ENCODE measurements at regions not wholly inside any gene's neighbourhood (a gene's known extent, or its start where the extent isn't known, plus 50 kb on each side); places are given as distances from the start of the nearest gene placed in this dataset.

GRCh38 chr10:61172182-61172926 is 228.4 kb upstream of the RHOBTB1 start:
- TF ChIP-seq FOXM1 (IDR thresholded peaks at IDR 0.05; ENCODE audit: borderline replicate concordance, low read depth) (no peak), YY1 (IDR thresholded peaks at IDR 0.05; ENCODE audit: low read depth) (no peak), CEBPB (IDR thresholded peaks at IDR 0.05) (no peak), EP300 (IDR thresholded peaks at IDR 0.05; ENCODE audit: borderline replicate concordance) (no peak), TEAD4 (IDR thresholded peaks at IDR 0.05) (no peak), CREB1 (IDR thresholded peaks at IDR 0.05; ENCODE audit: low read depth) (no peak), TAF1 (IDR thresholded peaks at IDR 0.05; ENCODE audit: low read depth) (no peak), RAD21 (IDR thresholded peaks at IDR 0.05; ENCODE audit: low read depth) (no peak), USF1 (IDR thresholded peaks at IDR 0.05) (no peak), EGR1 (IDR thresholded peaks at IDR 0.05) (no peak), NFIC (IDR thresholded peaks at IDR 0.05) (no peak), REST (IDR thresholded peaks at IDR 0.05; ENCODE audit: low read depth) (no peak)
- TF ChIP-seq, protein P1, sequence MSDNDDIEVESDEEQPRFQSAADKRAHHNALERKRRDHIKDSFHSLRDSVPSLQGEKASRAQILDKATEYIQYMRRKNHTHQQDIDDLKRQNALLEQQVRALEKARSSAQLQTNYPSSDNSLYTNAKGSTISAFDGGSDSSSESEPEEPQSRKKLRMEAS (IDR thresholded peaks at IDR 0.05) = no peak
